AG08395 (cell line): ENCODE measurements at regions not wholly inside any gene's neighbourhood (a gene's known extent, or its start where the extent isn't known, plus 50 kb on each side); places are given as distances from the start of the nearest gene placed in this dataset.
"Not testable (repeated sequence)": the region's sequence is repeated elsewhere in the genome, so short reads cannot be mapped to it uniquely, and the experiment has no call there.

Experiments
- DNase-seq: peaks from one replicate; pipeline ENCODE4 v3.0.0; 2012; ENCODE audit warnings: mixed read lengths, low spot score

DNA sequence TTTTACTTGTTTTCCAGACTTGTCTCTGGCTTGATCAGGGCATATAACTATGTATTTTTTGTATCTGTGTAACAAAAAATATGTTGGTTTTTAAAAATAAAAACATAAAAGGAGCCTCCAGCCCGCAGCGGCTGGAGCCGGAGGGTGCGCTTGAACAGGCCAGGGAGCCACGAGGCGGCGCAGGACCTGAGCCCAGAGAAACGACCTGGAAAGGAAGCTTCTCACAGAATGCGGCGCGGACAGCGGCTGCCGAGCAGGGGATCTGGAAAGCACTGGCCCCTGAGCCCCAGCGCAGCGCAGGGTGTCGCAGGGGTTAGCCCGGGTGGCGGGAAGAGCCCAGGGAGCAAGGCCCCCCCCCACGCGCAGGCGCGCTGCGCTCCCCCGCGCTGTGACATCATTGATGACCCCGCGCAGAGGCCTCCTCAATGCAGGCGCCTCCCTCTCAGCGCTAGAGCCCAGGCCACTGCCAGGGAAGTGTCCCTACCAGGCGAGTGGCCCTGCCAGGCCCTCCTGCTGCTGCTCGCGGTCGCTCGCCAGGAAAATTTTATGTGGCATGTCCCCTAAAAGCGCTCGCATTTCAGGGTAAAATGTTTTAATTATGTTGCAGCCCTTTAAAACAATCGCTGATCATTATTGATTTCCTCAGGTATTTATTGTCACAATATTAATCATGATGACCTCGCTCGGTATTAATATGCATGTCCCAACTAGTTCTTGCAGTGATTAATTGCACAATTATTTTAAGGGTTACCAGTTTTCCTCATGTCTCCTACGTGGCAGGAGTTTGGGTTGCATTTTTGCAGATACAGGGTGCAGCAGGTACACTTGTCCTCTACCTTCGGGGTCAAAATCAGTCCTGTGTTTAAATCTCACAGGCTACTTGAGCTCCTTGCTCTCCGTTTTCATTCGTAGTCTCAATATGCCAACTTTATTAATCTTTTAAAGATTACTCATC lies 134.2 kb downstream of the USP22 start:
- peak; percentile 97 for DNase-seq

DNA sequence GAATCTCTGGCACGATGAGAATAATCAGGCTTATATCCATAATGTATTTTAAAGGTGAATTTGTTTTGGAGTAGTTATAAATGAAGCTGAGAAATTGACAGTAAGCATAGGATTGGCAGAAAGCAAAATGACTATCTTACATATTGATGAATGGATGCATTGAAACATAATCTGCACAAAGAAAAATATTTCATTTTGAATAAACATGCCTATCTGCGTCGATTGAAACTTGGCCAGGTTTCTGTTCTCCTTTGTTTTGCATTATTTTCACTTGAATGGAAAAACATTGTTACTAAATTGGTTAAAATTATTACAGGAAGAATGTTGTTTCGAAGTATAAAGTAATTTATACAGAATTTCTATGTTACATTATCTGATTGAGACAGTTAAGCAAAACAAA lies 128.2 kb downstream of the USP22 start:
- DNase-seq = no peak

DNA sequence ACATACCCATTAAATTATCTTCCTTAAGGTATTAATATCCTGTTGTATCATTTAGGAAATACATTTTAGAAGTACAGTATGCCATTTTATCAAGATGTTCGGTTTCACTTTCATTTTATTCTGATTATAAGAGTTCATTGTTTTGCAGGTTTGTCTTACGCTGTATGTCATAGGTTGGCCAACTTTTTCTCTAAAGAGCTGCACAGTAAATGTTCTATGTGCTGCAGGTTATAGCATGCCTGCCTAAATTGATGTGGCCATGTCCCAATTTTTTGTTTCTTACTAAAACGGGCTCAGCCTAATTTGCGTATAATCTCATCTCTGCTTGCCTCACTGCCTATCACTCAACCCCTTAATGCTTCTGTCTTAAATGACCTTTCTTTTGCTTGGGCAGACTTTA lies 126.4 kb downstream of the USP22 start:
- DNase-seq = no peak

DNA sequence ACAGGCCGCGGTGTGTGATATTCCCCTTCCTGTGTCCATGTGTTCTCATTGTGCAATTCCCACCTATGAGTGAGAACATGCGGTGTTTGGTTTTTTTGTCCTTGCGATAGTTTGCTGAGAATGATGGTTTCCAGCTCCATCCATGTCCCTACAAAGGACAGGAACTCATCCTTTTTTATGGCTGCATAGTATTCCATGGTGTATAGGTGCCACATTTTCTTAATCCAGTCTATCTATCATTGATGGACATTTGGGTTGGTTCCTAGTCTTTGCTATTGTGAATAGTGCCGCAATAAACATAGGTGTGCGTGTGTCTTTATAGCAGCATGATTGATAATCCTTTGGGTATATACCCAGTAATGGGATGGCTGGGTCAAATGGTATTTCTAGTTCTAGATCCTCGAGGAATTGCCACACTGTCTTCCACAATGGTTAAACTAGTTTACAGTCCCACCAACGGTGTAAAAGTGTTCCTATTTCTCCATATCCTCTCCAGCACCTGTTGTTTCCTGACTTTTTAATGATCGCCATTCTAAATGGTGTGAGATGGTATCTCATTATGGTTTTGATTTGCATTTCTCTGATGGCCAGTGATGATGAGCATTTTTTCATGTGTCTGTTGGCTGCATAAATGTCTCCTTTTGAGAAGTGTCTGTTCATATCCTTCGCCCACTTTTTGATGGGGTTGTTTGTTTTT lies 125.1 kb downstream of the USP22 start:
- DNase-seq = not testable (repeated sequence)

DNA sequence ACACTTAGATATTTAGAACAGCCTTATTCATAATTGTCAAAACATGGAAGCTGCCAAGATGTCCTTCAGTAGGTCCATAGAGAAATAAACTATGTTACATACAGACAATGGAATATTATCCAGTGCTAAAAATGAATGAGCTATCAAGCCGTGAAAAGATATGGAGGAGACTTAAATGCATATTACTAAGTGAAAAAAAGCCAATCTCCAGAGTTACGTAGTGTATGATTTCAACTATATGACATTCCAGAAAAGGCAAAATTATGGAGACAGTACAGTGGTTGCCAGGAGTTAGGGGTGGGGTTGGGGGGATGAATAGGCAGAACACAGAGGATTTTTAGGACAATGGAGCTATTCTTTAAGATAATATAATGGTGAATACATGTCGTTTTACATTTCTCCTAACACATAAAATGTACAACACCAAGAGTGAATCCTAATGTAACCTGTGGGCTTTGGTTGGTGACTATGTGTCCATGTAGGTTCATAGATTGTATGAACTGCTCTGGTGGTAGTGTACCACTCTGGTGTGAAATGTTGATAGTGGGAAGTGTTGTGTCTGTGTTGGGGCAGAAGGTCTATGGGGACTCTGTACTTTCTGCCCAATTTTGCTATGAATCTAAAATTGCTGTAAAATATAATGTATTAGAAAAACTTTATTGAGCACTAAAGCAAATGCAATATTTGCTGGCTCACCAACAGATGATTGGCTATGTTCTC lies 122.6 kb downstream of the USP22 start:
- DNase-seq = no peak

DNA sequence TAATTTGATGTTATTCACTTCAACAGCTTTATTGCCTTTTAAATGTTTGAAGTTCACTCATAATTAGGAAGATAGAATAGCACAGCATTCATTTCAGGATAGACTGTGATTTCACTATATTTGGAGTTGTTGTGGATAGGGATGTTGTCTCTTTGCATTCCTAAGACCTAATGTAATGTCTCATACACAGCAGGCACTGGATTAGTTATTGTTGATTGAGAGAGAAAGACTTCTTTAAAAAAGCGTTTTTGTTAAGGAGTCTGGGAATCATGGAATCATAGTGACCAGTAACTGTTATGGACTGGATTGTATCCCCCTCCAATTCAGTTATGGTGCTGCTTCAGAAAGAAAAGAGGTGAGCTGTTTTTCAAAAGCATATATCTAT lies 122.0 kb downstream of the USP22 start:
- DNase-seq = peak; percentile 49

DNA sequence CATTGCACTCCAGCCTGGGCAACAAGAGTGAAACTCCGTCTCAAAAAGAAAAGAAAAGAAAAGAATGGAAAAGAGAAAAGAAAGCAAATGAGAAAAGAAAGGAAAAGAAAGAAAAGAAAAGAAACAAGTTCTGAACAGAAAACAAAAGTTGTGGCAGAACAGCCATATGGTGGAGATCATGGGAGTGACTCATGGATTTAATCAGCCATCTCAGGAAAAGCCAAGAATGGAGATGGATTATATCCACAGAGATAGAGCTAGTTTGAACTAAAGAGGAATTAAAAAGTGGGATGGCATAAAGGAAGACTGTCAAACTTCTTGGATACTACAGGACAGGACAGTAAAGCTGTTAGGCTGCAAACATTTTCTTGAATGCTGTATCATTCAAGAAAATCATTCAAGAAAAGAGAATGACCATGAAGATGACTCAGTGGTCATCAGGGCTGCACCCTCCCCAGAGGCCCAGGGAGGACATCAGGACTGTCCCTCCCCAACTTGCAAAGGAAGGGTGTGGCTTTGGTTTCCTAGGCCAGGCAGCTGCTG lies 120.6 kb downstream of the USP22 start:
- DNase-seq = peak; percentile 58

DNA sequence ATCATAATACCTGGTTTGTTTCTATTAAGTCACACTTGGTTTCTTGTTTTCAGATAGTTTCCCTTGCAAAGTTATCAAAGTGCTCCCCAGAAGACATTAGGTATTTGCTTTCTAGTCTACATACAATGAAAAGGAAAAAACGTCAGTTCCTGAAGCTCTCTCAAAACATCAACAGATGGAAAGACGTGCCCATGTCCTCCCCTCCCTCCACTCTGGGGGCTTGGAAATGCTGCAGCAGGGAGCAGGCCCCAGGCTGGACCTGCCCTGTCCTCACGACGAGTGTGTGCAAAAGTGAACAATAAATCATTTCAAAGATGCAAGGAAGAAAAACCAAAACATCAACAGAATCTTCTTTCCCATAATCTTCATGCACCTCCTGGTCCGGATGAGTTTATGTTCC lies 118.5 kb downstream of the USP22 start:
- no peak for DNase-seq

DNA sequence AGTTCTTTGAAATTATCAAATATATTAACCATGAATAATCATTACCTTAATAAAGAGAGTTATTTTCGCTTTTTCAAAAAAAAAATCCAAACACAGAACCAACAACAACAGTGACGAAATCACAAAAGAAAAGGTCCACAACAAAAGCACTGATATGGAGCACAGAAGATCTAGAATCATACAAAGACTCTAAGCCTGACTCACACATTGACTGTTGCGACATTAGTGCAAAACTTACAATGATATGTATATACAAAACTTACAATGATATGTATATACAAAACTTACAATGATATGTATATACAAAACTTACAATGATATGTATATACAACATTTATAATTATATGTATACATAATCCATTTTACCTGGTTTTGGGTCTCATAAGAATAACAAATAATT lies 117.7 kb downstream of the USP22 start:
- DNase-seq = no peak

DNA sequence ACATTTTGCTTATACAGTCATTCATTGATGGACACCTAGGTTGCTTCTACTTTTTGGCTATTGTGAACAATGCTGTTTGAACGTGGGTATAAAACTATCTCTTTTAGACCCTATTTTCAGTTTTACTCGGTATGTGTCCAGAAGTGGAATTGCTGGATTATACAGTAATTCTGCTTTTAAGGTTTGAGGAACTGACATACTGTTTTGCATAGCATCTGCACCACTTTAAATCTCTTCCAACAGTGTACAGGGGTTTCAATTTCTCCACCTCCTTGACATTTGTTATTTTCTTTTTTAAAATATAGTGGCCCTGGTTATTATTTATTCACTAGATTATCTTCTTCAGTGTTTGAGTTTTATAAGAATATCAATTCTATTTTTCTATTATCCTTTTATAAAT lies 116.9 kb downstream of the USP22 start:
- no peak for DNase-seq

DNA sequence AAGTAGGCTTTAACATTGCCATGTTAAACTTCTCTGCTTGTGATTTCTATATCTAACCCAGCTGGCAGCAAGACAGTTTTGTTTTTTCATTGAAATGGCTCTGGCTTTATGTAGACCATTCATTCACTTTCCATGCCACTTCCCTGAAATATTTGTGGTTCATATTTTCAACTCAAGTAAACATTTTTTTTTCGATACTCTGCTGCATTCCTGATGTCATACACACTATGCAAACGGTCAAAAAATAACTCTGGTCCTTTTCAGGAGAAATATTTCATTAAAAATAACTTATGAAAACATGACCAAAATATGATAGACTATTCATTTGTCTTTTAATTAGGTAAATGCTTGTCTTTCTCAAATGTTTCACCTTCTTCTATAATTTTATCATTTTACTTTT lies 116.3 kb downstream of the USP22 start:
- DNase-seq = peak; percentile 12

DNA sequence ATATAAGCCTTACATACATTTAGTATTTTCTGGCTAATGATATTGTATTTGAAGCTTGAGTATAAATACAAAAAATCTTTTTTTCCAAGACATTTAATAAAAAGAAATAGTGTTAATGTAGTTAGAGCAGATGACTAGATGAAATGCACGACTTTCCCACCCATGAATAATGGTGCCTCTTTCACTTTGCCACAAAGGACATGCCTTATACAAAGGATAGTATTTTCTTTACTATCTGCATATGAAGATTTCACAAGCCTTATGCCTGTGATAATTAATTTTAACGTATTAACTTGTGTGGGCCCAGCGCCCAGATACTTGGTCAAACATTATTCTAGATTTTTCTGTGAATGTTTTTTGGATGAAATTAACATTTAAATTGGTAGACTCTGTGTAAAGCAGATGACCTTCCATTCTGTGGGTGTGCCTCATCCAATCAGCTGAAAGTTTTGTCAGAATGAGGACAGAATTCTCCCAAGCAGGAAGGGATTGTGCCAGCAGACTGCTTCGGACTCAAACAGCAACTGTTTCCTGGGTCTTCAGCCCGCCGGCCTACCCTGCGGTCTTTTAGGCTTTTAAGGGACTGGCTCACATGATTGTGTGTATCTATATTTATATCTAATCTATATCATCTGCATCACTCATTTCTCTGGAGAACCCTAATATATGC lies 115.4 kb downstream of the USP22 start:
- DNase-seq = no peak

DNA sequence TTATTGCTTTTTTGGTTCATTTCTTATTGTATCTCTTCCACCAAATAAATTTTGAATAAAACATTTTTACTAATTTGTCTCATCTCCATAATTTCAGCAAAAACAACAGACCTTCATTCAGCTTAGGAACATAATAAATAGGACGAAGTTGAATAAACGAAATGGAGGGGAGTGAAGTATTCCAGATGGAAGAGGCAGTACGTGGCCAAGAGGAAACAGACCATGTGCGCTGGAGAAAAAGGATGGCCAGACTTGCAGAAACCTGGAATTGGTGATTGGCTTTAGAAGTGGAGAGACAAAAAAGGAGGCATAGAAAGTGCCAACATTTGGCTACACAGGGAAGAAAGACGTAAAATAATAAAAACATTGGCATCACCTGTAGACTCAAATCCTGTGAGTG lies 113.5 kb downstream of the USP22 start:
- DNase-seq = no peak

DNA sequence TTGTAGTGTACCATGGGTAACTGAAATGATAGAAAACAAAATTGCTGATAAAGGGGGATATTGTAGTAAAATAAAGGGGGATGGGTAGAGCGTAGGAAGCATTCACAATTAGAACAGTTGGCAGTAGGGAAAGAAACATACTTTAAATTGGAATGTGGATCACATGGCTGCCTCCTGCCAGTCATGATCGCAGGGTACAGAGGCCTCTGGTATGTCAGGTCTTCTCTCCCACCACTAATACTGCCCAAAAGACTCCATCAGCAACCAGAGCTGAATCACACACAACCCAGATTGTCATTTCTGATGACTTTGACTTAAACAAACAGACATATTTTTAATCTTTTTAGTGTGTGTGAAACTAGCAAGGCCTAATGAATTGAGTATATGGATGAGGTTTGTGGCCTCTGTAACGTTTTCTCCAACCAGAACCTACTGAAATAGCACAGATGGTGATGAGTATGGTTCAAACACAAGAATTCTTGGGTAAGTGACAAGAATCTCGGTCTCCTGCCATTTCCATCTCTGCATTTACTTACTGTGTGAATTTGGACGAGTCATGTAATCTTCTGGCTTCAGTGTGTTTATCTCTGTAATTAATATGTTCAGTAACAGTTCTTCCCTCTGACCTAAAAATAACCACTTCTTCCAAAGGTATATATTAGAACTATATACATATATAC lies 112.6 kb downstream of the USP22 start:
- peak; percentile 5 for DNase-seq

DNA sequence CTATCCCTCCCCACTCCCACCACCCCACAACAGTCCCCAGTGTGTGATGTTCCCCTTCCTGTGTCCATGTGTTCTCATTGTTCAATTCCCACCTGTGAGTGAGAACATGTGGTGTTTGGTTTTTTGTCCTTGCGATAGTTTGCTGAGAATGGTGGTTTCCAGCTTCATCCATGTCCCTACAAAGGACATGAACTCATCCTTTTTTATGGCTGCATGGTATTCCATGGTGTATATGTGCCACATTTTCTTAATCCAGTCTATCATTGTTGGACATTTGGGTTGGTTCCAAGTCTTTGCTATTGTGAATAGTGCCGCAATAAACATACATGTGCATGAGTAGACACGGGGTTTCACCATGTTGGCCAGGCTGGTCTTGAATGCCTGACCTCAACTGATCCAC lies 109.8 kb downstream of the USP22 start:
- not testable (repeated sequence) for DNase-seq

DNA sequence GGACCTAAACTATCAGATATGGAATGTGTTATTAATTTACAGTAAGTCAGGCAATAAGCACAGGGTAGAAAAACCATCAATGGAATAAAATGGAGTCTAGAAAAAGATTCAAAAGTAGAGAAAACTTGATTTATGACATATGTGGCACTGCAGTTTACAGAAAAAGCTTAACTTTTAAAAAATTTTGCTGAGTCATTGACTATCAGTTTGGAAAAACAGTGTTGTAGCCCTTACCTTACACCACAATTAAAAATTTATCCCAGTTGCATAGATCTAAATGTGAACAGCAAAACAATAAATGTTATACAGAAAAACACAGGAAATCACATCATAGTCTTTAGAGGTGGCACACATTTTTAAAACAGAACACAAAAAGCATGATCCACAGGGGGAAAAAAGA lies 108.5 kb downstream of the USP22 start:
- DNase-seq = no peak

DNA sequence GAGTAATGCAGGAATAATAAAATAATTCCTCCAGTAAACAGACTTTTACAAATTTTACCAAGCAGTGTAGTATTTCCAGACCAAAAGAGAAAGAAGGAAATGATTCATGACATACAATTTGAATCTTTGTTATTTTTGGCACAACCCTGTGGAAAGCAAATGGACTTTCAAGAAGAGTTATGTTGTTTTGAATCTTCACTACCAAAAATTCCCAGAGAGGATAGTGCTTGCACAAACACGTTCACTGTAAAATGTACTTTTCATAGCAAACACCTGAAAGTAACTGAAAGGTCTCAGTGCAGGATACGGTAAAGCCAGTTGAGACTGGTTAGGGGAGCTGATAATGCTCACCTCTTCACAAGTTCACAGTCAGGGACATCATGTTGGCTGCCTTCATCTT lies 107.1 kb downstream of the USP22 start:
- DNase-seq = peak; percentile 31

DNA sequence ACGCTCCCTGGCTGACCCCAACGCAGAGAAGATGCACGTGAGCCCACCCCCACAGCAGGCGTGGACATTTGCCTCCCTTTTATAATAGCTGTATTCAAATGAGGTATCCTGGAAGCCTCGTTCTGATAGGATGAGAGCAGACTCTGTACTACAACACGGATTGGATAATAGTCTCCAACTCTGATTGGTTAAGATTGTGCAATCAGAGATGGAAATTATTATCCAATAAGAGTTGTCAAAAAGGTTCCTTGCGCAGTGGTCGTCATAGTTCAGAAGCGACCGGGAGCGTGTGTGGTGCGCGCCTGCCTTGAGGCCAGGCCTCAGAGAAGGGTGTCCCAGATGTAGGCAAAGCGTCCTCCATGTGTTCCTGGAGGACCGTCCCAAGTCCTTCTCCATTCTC lies 104.6 kb downstream of the USP22 start:
- DNase-seq = no peak

DNA sequence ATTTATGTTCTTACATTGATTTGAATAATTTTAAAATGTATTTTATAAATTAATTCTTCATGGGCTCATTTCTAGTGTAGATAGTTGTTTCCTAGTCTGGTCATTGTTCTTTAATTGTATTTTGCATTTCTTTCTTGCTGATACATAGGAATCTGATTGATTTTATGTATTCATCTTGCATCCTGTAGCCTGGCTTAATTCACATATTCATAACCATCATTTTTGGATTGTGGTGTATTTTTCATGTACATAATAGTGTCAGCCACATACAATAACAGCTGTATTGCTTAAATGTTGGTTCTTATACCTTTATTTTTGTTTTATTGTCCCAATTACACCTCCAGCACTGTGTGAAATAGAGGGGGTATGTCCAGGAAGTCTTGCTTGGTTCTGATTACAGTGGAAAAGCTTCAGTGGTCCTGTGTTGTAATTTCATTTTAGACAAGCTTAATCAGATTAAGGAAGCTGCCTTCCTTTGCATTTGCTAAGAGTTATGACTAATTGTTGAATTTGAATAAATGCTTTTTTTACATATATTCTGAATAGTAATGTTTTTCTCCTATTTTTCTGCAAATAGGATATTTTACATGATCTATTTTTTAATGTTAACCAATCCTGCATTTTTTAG lies 103.7 kb downstream of the USP22 start:
- DNase-seq = no peak

DNA sequence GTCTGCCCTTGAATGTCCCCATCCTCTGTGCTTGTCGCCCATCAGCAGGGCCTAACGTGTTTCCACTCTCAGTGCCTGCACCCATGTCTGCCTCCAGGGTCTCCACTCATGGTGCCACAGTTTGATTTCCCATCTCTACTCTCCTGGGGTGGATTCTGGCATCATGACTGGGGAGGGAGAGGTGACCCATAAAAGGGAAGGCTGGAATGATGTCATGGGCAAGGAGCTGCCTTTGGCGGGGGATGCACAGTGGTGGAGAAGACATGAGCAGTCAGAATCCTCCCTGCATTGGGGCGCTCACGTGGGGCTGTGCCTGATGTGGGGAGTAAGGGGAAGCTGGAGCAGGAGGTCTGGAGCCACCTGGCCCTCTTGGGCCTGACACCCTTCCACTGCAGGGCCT lies 100.9 kb downstream of the USP22 start:
- no peak for DNase-seq
